ENCODE measurements at regions not wholly inside any gene's neighbourhood (a gene's known extent, or its start where the extent isn't known, plus 50 kb on each side); places are given as distances from the start of the nearest gene placed in this dataset.

DNA sequence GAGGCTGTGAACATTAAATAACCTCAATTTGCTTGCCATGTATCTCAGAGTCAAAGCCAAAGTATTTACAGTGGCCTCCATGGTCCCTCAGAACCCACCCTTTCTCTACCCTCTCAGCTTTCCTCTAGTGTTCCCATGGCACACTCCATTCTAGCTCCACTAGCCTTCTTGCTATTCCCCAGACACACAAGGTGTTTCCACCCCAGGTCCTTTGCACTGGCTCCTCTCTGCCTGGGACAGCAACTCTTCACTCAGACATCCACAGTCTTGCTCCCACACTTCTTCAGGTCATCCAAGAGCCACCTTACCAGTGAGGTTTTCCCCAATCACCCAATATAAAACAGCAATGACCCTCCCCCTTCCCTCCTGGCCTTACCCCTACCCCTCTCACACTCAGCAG, 56.5 kb upstream of the PLEKHG1 start:
- no peak overlapping the region for H3K4me3 ChIP-seq (ENCODE audit: low read length in 3 of 3)
- no peaks in the 10 kb centered on the region for H3K27me3 ChIP-seq (ENCODE audit: control insufficient read depth, insufficient read depth, low read length)
- H3K4me1 ChIP-seq (ENCODE audit: control insufficient read depth in 2 of 3, insufficient read depth in 2 of 3, low read depth in 1 of 3, low read length in 3 of 3) = peaks cover 5 to 16% (median 10%) of the 10 kb centered on the region in 3 donors
- intact Hi-C loops (cut with DNase I) = no loop called here
- DNase-seq (no peak), FAIRE-seq (no peak)
- H3K9ac ChIP-seq (ENCODE audit: low read length in 3 of 3) = no peak overlapping the region
- no peaks in the 10 kb centered on the region for H3K36me3 ChIP-seq (ENCODE audit: control insufficient read depth in 2 of 3, insufficient read depth in 3 of 3, low read length in 3 of 3)
- no peak overlapping the region for H3K27ac ChIP-seq (ENCODE audit: low read depth in 2 of 2, low read length in 2 of 2)
- H3K9me3 ChIP-seq (ENCODE audit: control insufficient read depth in 2 of 3, insufficient read depth in 1 of 3, low read length in 3 of 3) = no peaks in the 10 kb centered on the region
- TF ChIP-seq CTCF (IDR thresholded peaks at IDR 0.05; ENCODE audit: borderline replicate concordance, extremely low read depth, insufficient read depth) = no peak

DNA sequence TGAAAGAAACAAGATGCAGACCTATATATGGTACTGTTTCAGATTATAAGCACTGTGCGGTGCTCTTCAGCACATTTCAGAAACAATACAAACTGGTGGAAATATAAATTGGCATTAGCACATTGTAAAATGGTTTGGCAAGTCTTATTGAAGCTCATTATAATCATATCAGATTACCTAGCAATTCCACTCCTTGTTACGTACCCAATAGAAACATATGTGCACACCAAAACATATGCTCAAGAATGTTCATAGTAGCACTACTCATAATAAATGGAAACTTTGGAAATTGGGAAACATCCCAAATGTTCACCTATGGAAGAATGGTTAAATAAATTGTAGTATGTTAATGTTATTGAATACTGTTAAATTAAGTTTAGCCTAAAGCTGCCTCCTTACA, 54.9 kb upstream of the PLEKHG1 start:
- Histone ChIP-seq H3K9me3 (ENCODE audit: control insufficient read depth in 2 of 3, insufficient read depth in 1 of 3, low read length in 3 of 3) (no peaks in the 10 kb centered on the region), H3K27ac (ENCODE audit: low read depth in 2 of 2, low read length in 2 of 2) (no peak overlapping the region), H3K36me3 (ENCODE audit: control insufficient read depth in 2 of 3, insufficient read depth in 3 of 3, low read length in 3 of 3) (no peaks in the 10 kb centered on the region), H3K4me1 (ENCODE audit: control insufficient read depth in 2 of 3, insufficient read depth in 2 of 3, low read depth in 1 of 3, low read length in 3 of 3) (peaks cover 5 to 16% (median 14%) of the 10 kb centered on the region in 3 donors), H3K9ac (ENCODE audit: low read length in 3 of 3) (no peak overlapping the region), H3K4me3 (ENCODE audit: low read length in 3 of 3) (no peak overlapping the region), H3K27me3 (ENCODE audit: control insufficient read depth, insufficient read depth, low read length) (no peaks in the 10 kb centered on the region)
- FAIRE-seq (no peak), DNase-seq (no peak)
- no peak for TF ChIP-seq CTCF (IDR thresholded peaks at IDR 0.05; ENCODE audit: borderline replicate concordance, extremely low read depth, insufficient read depth)
- intact Hi-C loops (cut with DNase I) = no loop called here

DNA sequence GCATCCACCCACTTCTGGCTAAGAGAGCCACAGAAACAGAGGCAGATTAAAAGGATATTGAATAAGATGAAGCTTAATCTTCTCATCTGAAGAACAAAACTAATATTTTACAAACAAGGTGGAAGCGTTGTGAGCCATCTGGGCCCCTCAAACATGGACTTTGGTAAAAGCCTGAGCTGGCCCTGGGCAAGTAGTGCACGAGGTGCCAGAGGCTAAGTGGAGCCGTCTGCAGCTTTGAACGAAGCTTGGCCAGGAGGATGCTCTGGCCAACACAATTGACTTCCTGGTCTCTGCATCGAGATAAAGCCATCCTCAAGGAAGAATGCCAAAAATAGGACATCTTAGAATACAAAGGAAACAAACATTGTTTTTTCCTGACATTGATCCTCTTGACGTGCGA, 53.2 kb upstream of the PLEKHG1 start:
- peaks cover 5 to 16% (median 14%) of the 10 kb centered on the region in 3 donors for H3K4me1 ChIP-seq (ENCODE audit: control insufficient read depth in 2 of 3, insufficient read depth in 2 of 3, low read depth in 1 of 3, low read length in 3 of 3)
- no peaks in the 10 kb centered on the region for H3K9me3 ChIP-seq (ENCODE audit: control insufficient read depth in 2 of 3, insufficient read depth in 1 of 3, low read length in 3 of 3)
- intact Hi-C loops (cut with DNase I) = no loop called here
- no peaks in the 10 kb centered on the region for H3K27me3 ChIP-seq (ENCODE audit: control insufficient read depth, insufficient read depth, low read length)
- no peaks in the 10 kb centered on the region for H3K36me3 ChIP-seq (ENCODE audit: control insufficient read depth in 2 of 3, insufficient read depth in 3 of 3, low read length in 3 of 3)
- no peak for TF ChIP-seq CTCF (IDR thresholded peaks at IDR 0.05; ENCODE audit: borderline replicate concordance, extremely low read depth, insufficient read depth)
- peak overlapping the region in 1 of 2 donors; percentile 56 for H3K27ac ChIP-seq (ENCODE audit: low read depth in 2 of 2, low read length in 2 of 2)
- peak in 1 of 5 donors; percentile 5 for DNase-seq
- no peak for FAIRE-seq
- peak overlapping the region in 1 of 3 donors; percentile 18 for H3K9ac ChIP-seq (ENCODE audit: low read length in 3 of 3)
- no peak overlapping the region for H3K4me3 ChIP-seq (ENCODE audit: low read length in 3 of 3)
